Transverse colon (tissue), 4 donors: ENCODE measurements at regions not wholly inside any gene's neighbourhood (a gene's known extent, or its start where the extent isn't known, plus 50 kb on each side); places are given as distances from the start of the nearest gene placed in this dataset.

Source experiments
- POLR2AphosphoS5 ChIP-seq, 3 donors: sonication (generic); formaldehyde crosslinking; IDR thresholded peaks; one replicate each; pipeline ENCODE4 v1.6.1; 2016; ENCODE audit warnings: antibody characterized with exemption in 3 of 3
- TF ChIP-seq, protein P1 (sequence below), 5 experiments: fragments of 200-600 bp in 3 of 5; fragments of 450-650 bp in 2 of 5; sonication (generic) in 3 of 5; IDR thresholded peaks; 1 replicate in 2 of 5; 2 replicates in 3 of 5; pipeline ENCODE4 v1.5.1; 2016 to 2017; ENCODE audit warnings: antibody characterized with exemption in 5 of 5, inconsistent platforms in 3 of 5, mild to moderate bottlenecking in 2 of 5, moderate library complexity in 1 of 5

DNA sequence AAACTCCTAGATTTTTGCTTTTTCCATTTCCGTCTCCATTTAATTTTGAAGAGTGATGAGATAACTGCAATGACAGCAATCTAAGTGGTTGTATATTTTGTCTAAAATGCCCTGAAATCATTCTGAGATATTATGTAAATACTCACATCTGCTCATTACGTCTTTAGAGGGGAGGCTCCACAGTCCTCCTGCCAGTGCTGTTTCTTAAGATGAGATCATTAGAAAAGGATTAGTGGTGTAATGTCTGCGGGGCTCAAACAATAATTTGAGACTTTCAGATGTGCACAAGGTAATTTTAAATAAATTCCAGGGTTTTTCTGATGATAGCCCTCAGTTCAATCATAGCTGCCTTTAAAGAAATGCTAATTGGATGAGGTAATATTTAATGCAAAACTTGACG, 437.9 kb downstream of the FOXO1 start:
- TF ChIP-seq, protein P1, sequence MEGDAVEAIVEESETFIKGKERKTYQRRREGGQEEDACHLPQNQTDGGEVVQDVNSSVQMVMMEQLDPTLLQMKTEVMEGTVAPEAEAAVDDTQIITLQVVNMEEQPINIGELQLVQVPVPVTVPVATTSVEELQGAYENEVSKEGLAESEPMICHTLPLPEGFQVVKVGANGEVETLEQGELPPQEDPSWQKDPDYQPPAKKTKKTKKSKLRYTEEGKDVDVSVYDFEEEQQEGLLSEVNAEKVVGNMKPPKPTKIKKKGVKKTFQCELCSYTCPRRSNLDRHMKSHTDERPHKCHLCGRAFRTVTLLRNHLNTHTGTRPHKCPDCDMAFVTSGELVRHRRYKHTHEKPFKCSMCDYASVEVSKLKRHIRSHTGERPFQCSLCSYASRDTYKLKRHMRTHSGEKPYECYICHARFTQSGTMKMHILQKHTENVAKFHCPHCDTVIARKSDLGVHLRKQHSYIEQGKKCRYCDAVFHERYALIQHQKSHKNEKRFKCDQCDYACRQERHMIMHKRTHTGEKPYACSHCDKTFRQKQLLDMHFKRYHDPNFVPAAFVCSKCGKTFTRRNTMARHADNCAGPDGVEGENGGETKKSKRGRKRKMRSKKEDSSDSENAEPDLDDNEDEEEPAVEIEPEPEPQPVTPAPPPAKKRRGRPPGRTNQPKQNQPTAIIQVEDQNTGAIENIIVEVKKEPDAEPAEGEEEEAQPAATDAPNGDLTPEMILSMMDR (IDR thresholded peaks at IDR 0.05): no peak
- no peak for TF ChIP-seq POLR2AphosphoS5 (IDR thresholded peaks at IDR 0.05)
